Liver (tissue), 8 donors: ENCODE measurements at regions not wholly inside any gene's neighbourhood (a gene's known extent, or its start where the extent isn't known, plus 50 kb on each side); places are given as distances from the start of the nearest gene placed in this dataset.

Experiments used
- DNase-seq: peaks from one replicate; pipeline ENCODE4 v3.0.0-alpha.2; 2017; ENCODE audit warnings: low spot score
- H3K27ac ChIP-seq, 2 donors: one replicate each; pipeline ENCODE4 v1.7.0; 2013; ENCODE audit warnings: inconsistent platforms in 2 of 2, low read length in 2 of 2, control low read depth in 1 of 2, low read depth in 1 of 2, mild to moderate bottlenecking in 1 of 2
- H3K27me3 ChIP-seq, 4 donors: one replicate each; pipeline versions ENCODE4 v1.6.1 to v1.7.0; 2013; ENCODE audit warnings: low read length in 3 of 4, inconsistent platforms in 1 of 4, mild to moderate bottlenecking in 1 of 4, moderate library complexity in 1 of 4; ENCODE audit not compliant: control insufficient read depth in 4 of 4, insufficient read depth in 4 of 4
- H3K36me3 ChIP-seq, 4 donors: one replicate each; pipeline versions ENCODE4 v1.6.1 to v1.7.0; 2013; ENCODE audit warnings: low read length in 3 of 4, mild to moderate bottlenecking in 3 of 4, low read depth in 1 of 4, moderate library complexity in 1 of 4; ENCODE audit not compliant: control insufficient read depth in 4 of 4, insufficient read depth in 3 of 4
- H3K4me1 ChIP-seq, 4 donors: one replicate each; pipeline versions ENCODE4 v1.6.1 to v1.7.0; 2013; ENCODE audit warnings: low read length in 3 of 4, mild to moderate bottlenecking in 3 of 4, moderate library complexity in 1 of 4; ENCODE audit not compliant: control insufficient read depth in 4 of 4, insufficient read depth in 4 of 4
- H3K4me3 ChIP-seq, 3 donors: one replicate each; pipeline versions ENCODE4 v1.6.1 to v1.7.0; 2013; ENCODE audit warnings: low read length in 3 of 3, control low read depth in 1 of 3, low read depth in 1 of 3, mild to moderate bottlenecking in 1 of 3
- H3K9ac ChIP-seq, 2 donors: one replicate each; pipeline ENCODE4 v1.7.0; 2013; ENCODE audit warnings: low read length in 2 of 2, mild to moderate bottlenecking in 2 of 2, moderate library complexity in 2 of 2, control low read depth in 1 of 2, low read depth in 1 of 2
- H3K9me3 ChIP-seq, 4 donors: one replicate each; pipeline versions ENCODE4 v1.6.1 to v1.7.0; 2013; ENCODE audit warnings: low read length in 3 of 4; ENCODE audit not compliant: control insufficient read depth in 4 of 4
- EGR1 ChIP-seq, 2 donors: IDR thresholded peaks; 2 replicates each; pipeline ENCODE4 v1.6.1; 2016 to 2018; ENCODE audit warnings: antibody characterized with exemption in 2 of 2, low read depth in 2 of 2
- FOXA1 ChIP-seq: IDR thresholded peaks from 2 replicates; pipeline ENCODE4 v1.6.1; 2016; ENCODE audit warnings: antibody characterized with exemption
- FOXA2 ChIP-seq: IDR thresholded peaks from 2 replicates; pipeline ENCODE4 v1.6.1; 2016; ENCODE audit warnings: antibody characterized with exemption
- GABPA ChIP-seq, 2 donors: IDR thresholded peaks in 1 of 2; conservative IDR thresholded peaks in 1 of 2; 2 replicates each; pipeline ENCODE4 v1.6.1; 2016; ENCODE audit warnings: antibody characterized with exemption in 2 of 2, mild to moderate bottlenecking in 1 of 2, moderate library complexity in 1 of 2
- HNF4A ChIP-seq, 2 donors: conservative IDR thresholded peaks; 2 replicates each; pipeline ENCODE4 v1.6.1; 2016; ENCODE audit warnings: antibody characterized with exemption in 2 of 2, mild to moderate bottlenecking in 2 of 2
- HNF4G ChIP-seq: IDR thresholded peaks from 2 replicates; pipeline ENCODE4 v1.6.1; 2016; ENCODE audit warnings: antibody characterized with exemption
- JUND ChIP-seq, 2 donors: IDR thresholded peaks; 2 replicates each; pipeline ENCODE4 v1.6.1; 2016; ENCODE audit warnings: antibody characterized with exemption in 2 of 2
- MAX ChIP-seq: IDR thresholded peaks from 2 replicates; pipeline ENCODE4 v1.6.1; 2016; ENCODE audit warnings: antibody characterized with exemption
- NR2F2 ChIP-seq: IDR thresholded peaks from 2 replicates; pipeline ENCODE4 v1.6.1; 2016; ENCODE audit warnings: antibody characterized with exemption
- RAD21 ChIP-seq, 2 donors: IDR thresholded peaks; 2 replicates each; pipeline ENCODE4 v1.6.1; 2016; ENCODE audit warnings: antibody characterized with exemption in 2 of 2, mild to moderate bottlenecking in 2 of 2
- REST ChIP-seq: IDR thresholded peaks from 2 replicates; pipeline ENCODE4 v1.6.1; 2016; ENCODE audit warnings: antibody characterized with exemption, mild to moderate bottlenecking
- RXRA ChIP-seq, 2 donors: IDR thresholded peaks; 2 replicates each; pipeline ENCODE4 v1.6.1; 2017 to 2018; ENCODE audit warnings: antibody characterized with exemption in 2 of 2, mild to moderate bottlenecking in 1 of 2
- SP1 ChIP-seq: IDR thresholded peaks from 2 replicates; pipeline ENCODE4 v1.6.1; 2018; ENCODE audit warnings: antibody characterized with exemption, mild to moderate bottlenecking
- TAF1 ChIP-seq: conservative IDR thresholded peaks from 2 replicates; pipeline ENCODE4 v1.6.1; 2016; ENCODE audit warnings: antibody characterized with exemption, mild to moderate bottlenecking
- YY1 ChIP-seq: IDR thresholded peaks from 2 replicates; pipeline ENCODE4 v1.6.1; 2016; ENCODE audit warnings: antibody characterized with exemption, mild to moderate bottlenecking
- WGBS: extraction: QIAGEN DNeasy Blood & Tissue Kit; methylation state at CpG from one replicate; pipeline ENCODE4 v1.1.7; 2013; 5-methylcytosine and 5-hydroxymethylcytosine counted together
- TF ChIP-seq, protein P1 (sequence below): fragments of 150-350 bp; IDR thresholded peaks from 2 replicates; pipeline ENCODE4 v1.5.1; 2017; ENCODE audit warnings: improper control_type of control experiment, low read depth, low read length; ENCODE audit not compliant: missing input control
- TF ChIP-seq, protein P2 (sequence below): IDR thresholded peaks from 2 replicates; pipeline ENCODE4 v1.6.1; 2016; ENCODE audit warnings: antibody characterized with exemption
- TF ChIP-seq, protein P3 (sequence below): IDR thresholded peaks from 2 replicates; pipeline ENCODE4 v1.6.1; 2016; ENCODE audit warnings: antibody characterized with exemption
- donor health status: healthy.
- donor health status: healthy.
- donor health status: healthy.
- donor health status: healthy.
- donor health status: healthy.

DNA sequence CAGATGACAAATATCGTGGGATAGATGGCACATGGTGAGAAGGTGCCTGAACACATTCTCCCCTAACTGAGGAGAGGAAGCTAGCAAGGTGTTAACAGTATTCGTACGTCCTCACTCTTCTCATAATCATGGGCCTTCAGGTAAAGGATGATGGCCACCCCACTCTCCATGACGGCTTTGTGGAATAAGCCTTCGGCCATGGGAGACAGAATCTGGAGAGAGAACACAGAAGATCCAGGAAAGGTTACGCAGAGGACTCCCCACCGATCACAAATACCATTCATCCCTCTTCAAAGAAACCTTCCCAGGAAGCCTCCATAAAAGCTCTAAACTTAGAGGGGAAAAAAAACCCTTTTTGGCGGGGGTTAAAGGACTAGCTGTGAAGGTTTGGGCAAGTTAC lies 189.9 kb downstream of the BCR start:
- 82% methylated on average over 8 of the region's 8 CpGs for WGBS

More for the DNA sequence above, 189.9 kb downstream of the BCR start:
- DNase-seq, result no peak
- no peaks in the 10 kb centered on the region for H3K27me3 ChIP-seq
- no peak overlapping the region for H3K27ac ChIP-seq
- no peaks in the 10 kb centered on the region for H3K36me3 ChIP-seq
- no peak for TF ChIP-seq HNF4A (conservative IDR thresholded peaks at IDR 0.05)
- TF ChIP-seq, protein P1, sequence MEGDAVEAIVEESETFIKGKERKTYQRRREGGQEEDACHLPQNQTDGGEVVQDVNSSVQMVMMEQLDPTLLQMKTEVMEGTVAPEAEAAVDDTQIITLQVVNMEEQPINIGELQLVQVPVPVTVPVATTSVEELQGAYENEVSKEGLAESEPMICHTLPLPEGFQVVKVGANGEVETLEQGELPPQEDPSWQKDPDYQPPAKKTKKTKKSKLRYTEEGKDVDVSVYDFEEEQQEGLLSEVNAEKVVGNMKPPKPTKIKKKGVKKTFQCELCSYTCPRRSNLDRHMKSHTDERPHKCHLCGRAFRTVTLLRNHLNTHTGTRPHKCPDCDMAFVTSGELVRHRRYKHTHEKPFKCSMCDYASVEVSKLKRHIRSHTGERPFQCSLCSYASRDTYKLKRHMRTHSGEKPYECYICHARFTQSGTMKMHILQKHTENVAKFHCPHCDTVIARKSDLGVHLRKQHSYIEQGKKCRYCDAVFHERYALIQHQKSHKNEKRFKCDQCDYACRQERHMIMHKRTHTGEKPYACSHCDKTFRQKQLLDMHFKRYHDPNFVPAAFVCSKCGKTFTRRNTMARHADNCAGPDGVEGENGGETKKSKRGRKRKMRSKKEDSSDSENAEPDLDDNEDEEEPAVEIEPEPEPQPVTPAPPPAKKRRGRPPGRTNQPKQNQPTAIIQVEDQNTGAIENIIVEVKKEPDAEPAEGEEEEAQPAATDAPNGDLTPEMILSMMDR, result no peak
- TF ChIP-seq GABPA (IDR thresholded peaks at IDR 0.05 in 1 of 2, conservative IDR thresholded peaks at IDR 0.05 in 1 of 2), result no peak
- TF ChIP-seq EGR1 (IDR thresholded peaks at IDR 0.05; ENCODE audit: low read depth in 2 of 2), result no peak
- no peak for TF ChIP-seq NR2F2
- no peak for TF ChIP-seq RAD21 (IDR thresholded peaks at IDR 0.05)
- no peak for TF ChIP-seq FOXA1
- TF ChIP-seq, protein P2, sequence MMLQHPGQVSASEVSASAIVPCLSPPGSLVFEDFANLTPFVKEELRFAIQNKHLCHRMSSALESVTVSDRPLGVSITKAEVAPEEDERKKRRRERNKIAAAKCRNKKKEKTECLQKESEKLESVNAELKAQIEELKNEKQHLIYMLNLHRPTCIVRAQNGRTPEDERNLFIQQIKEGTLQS, result no peak
- no peak for TF ChIP-seq HNF4G
- TF ChIP-seq YY1, result no peak
- TF ChIP-seq, protein P3, sequence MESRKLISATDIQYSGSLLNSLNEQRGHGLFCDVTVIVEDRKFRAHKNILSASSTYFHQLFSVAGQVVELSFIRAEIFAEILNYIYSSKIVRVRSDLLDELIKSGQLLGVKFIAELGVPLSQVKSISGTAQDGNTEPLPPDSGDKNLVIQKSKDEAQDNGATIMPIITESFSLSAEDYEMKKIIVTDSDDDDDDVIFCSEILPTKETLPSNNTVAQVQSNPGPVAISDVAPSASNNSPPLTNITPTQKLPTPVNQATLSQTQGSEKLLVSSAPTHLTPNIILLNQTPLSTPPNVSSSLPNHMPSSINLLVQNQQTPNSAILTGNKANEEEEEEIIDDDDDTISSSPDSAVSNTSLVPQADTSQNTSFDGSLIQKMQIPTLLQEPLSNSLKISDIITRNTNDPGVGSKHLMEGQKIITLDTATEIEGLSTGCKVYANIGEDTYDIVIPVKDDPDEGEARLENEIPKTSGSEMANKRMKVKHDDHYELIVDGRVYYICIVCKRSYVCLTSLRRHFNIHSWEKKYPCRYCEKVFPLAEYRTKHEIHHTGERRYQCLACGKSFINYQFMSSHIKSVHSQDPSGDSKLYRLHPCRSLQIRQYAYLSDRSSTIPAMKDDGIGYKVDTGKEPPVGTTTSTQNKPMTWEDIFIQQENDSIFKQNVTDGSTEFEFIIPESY, result no peak
- no peak for TF ChIP-seq TAF1
- TF ChIP-seq MAX, result no peak
- TF ChIP-seq SP1, result no peak
- TF ChIP-seq FOXA2, result no peak
- no peak for TF ChIP-seq RXRA (IDR thresholded peaks at IDR 0.05)
- TF ChIP-seq JUND (IDR thresholded peaks at IDR 0.05), result no peak
- TF ChIP-seq REST, result no peak
- H3K9ac ChIP-seq, result no peak overlapping the region
- H3K4me3 ChIP-seq, result no peak overlapping the region
- no peaks in the 10 kb centered on the region for H3K4me1 ChIP-seq
- H3K9me3 ChIP-seq, result no peaks in the 10 kb centered on the region
